Skeletal muscle tissue (tissue), 3 donors: ENCODE measurements at regions not wholly inside any gene's neighbourhood (a gene's known extent, or its start where the extent isn't known, plus 50 kb on each side); places are given as distances from the start of the nearest gene placed in this dataset.

Experiments used
- H3K27ac ChIP-seq: one replicate; pipeline ENCODE4 v1.7.0; 2013; ENCODE audit warnings: mild to moderate bottlenecking, low read depth, low read length, inconsistent platforms
- H3K27me3 ChIP-seq, 3 donors: one replicate each; pipeline ENCODE4 v1.7.0; 2013; ENCODE audit warnings: low read length in 3 of 3; ENCODE audit not compliant: control insufficient read depth in 3 of 3, insufficient read depth in 3 of 3
- H3K36me3 ChIP-seq, 3 donors: one replicate each; pipeline ENCODE4 v1.7.0; 2013; ENCODE audit warnings: low read length in 3 of 3; ENCODE audit not compliant: control insufficient read depth in 3 of 3, insufficient read depth in 3 of 3
- H3K4me1 ChIP-seq, 3 donors: one replicate each; pipeline ENCODE4 v1.7.0; 2013; ENCODE audit warnings: low read length in 3 of 3, mild to moderate bottlenecking in 3 of 3; ENCODE audit not compliant: control insufficient read depth in 3 of 3, insufficient read depth in 3 of 3
- H3K4me3 ChIP-seq, 3 donors: one replicate each; pipeline ENCODE4 v1.7.0; 2013; ENCODE audit warnings: low read length in 3 of 3
- H3K9ac ChIP-seq, 3 donors: one replicate each; pipeline ENCODE4 v1.7.0; 2013; ENCODE audit warnings: low read length in 3 of 3, mild to moderate bottlenecking in 3 of 3, moderate library complexity in 2 of 3, low read depth in 1 of 3
- H3K9me3 ChIP-seq, 3 donors: one replicate each; pipeline ENCODE4 v1.7.0; 2013; ENCODE audit warnings: low read length in 3 of 3; ENCODE audit not compliant: control insufficient read depth in 3 of 3
- donor health status: Osteomylitis.

DNA sequence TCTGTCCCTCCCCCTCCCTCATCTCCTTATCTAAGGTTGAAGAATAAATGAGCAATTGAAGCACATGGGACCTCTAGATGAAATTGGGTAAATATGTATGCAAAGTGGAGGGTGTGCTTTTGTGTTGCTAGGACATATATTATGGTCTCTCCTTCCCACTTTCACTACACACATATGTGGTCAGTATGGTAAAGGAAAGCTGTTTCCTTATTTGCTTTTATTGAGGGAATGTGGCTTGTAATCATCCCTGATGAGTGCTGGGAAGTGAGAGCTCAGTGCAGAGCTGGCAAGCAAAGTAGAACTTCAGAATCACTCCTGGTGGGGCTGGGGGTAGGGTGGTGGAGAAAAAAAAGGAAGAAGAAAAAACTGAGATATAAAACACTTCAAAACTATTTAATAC, 189.9 kb upstream of the ATP5MC3 start:
- Histone ChIP-seq H3K9me3 (no peaks in the 10 kb centered on the region), H3K27me3 (peaks cover 2 to 11% (median 10%) of the 10 kb centered on the region in 3 donors), H3K4me3 (no peak overlapping the region), H3K9ac (no peak overlapping the region), H3K27ac (no peak overlapping the region), H3K36me3 (no peaks in the 10 kb centered on the region), H3K4me1 (no peaks in the 10 kb centered on the region)

DNA sequence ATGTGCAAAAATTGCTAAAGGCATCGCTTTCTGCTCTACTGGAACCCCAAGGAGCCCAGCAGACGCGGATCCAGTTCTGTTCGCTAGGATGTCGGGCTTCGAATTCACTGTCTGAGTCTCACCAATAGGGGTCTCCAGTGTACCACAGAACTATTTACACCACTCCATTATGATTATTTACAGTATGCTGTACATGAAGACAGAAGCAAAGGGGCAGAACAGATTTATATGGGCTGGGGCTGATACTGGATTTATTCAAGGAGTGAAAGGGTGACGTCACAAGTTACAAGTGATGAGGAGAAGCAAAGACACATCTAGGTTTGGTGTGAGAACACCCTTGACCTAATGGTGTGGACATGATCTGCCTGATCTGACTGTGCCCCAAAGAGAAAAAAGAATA, 185.3 kb upstream of the ATP5MC3 start:
- no peak overlapping the region for H3K4me3 ChIP-seq
- no peak overlapping the region for H3K27ac ChIP-seq
- no peak overlapping the region for H3K9ac ChIP-seq
- no peaks in the 10 kb centered on the region for H3K9me3 ChIP-seq
- H3K27me3 ChIP-seq, result peaks cover 10 to 16% (median 11%) of the 10 kb centered on the region in 3 donors
- no peaks in the 10 kb centered on the region for H3K36me3 ChIP-seq
- H3K4me1 ChIP-seq, result no peaks in the 10 kb centered on the region

- H3K36me3 ChIP-seq, result no peaks in the 10 kb centered on the region
- no peak overlapping the region for H3K4me3 ChIP-seq
- H3K27me3 ChIP-seq, result peaks cover 10 to 11% (median 11%) of the 10 kb centered on the region in 3 donors
- no peak overlapping the region for H3K27ac ChIP-seq
- no peaks in the 10 kb centered on the region for H3K9me3 ChIP-seq
- H3K9ac ChIP-seq, result no peak overlapping the region
- H3K4me1 ChIP-seq, result no peaks in the 10 kb centered on the region
Measured at GRCh38 chr2:175363699-175364098, 182.2 kb upstream of the ATP5MC3 start.

- no peak overlapping the region for H3K9ac ChIP-seq
- H3K9me3 ChIP-seq, result no peaks in the 10 kb centered on the region
- no peak overlapping the region for H3K4me3 ChIP-seq
- H3K27ac ChIP-seq, result no peak overlapping the region
- no peaks in the 10 kb centered on the region for H3K36me3 ChIP-seq
- H3K4me1 ChIP-seq, result no peaks in the 10 kb centered on the region
- H3K27me3 ChIP-seq, result peaks cover 5 to 11% (median 10%) of the 10 kb centered on the region in 3 donors
Measured at GRCh38 chr2:175362331-175362730, 180.8 kb upstream of the ATP5MC3 start.

GRCh38 chr2:175359710-175360109, 178.2 kb upstream of the ATP5MC3 start:
- Histone ChIP-seq H3K27me3 (peaks cover 4 to 7% (median 6%) of the 10 kb centered on the region in 3 donors), H3K27ac (no peak overlapping the region), H3K9me3 (no peaks in the 10 kb centered on the region), H3K4me3 (no peak overlapping the region), H3K4me1 (no peaks in the 10 kb centered on the region), H3K9ac (no peak overlapping the region), H3K36me3 (no peaks in the 10 kb centered on the region)

- Histone ChIP-seq H3K36me3 (no peaks in the 10 kb centered on the region), H3K4me1 (no peaks in the 10 kb centered on the region), H3K4me3 (no peak overlapping the region), H3K9ac (no peak overlapping the region), H3K27me3 (peaks cover 0 to 6% (median 0%) of the 10 kb centered on the region in 3 donors), H3K27ac (no peak overlapping the region), H3K9me3 (no peaks in the 10 kb centered on the region)
Measured at GRCh38 chr2:175356901-175357300, 175.4 kb upstream of the ATP5MC3 start.

DNA sequence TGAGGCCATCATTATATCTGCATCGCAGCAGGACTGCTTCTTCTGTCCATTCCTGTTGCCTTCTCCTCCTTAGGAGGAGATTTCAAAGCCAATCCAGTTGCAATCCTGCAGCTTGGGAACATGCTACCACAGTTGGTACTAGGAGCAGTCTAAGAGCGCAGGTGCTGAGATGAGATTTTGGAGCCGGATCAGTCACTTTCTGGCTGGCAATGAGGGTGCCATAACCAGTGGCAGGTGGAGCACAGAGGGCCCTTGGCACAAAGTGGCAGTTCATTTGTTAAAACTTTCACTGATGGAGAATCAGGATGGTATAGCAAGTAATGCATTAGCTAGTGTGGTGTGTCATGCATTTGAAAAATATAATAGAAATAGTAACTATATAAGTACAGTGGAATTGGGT, 173.7 kb upstream of the ATP5MC3 start:
- Histone ChIP-seq H3K9ac (no peak overlapping the region), H3K4me1 (no peaks in the 10 kb centered on the region), H3K27ac (no peak overlapping the region), H3K9me3 (no peaks in the 10 kb centered on the region), H3K27me3 (peaks cover 0 to 6% (median 0%) of the 10 kb centered on the region in 3 donors), H3K36me3 (no peaks in the 10 kb centered on the region), H3K4me3 (no peak overlapping the region)

DNA sequence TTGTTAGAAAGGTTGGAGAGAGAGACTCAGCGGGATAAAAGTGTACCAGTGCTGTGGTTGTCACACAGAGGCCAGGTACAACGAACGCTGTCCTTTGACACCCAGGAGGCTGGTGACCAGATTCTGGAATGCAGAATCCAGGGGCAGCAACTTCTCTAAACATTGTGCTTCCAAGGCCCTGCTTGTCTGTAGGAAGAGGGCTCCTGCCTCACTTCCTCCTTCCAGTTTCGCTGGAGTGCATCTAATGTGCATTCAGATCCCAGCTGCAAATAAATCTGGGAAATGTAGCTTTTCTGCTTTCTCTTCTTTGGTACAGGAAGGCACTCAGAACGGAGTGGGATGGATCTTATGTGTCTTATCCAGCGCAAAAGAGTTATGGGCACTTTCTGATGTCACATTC, 171.8 kb upstream of the ATP5MC3 start:
- H3K27me3 ChIP-seq, result peaks cover 0 to 6% (median 0%) of the 10 kb centered on the region in 3 donors
- H3K4me1 ChIP-seq, result no peaks in the 10 kb centered on the region
- no peak overlapping the region for H3K9ac ChIP-seq
- no peaks in the 10 kb centered on the region for H3K36me3 ChIP-seq
- no peaks in the 10 kb centered on the region for H3K9me3 ChIP-seq
- H3K27ac ChIP-seq, result no peak overlapping the region
- H3K4me3 ChIP-seq, result no peak overlapping the region

GRCh38 chr2:175351512-175351911, 170.0 kb upstream of the ATP5MC3 start:
- Histone ChIP-seq H3K27ac (no peak overlapping the region), H3K27me3 (peaks cover 0 to 2% (median 0%) of the 10 kb centered on the region in 3 donors), H3K36me3 (no peaks in the 10 kb centered on the region), H3K4me1 (no peaks in the 10 kb centered on the region), H3K4me3 (no peak overlapping the region), H3K9ac (no peak overlapping the region), H3K9me3 (no peaks in the 10 kb centered on the region)

- H3K4me3 ChIP-seq, result no peak overlapping the region
- H3K4me1 ChIP-seq, result no peaks in the 10 kb centered on the region
- no peak overlapping the region for H3K9ac ChIP-seq
Measured at GRCh38 chr2:175350105-175350504, 168.6 kb upstream of the ATP5MC3 start.

GRCh38 chr2:175342085-175342484, 160.6 kb upstream of the ATP5MC3 start:
- H3K9me3 ChIP-seq, result peaks cover 2 to 8% (median 5%) of the 10 kb centered on the region in 3 donors

More at GRCh38 chr2:175350105-175350504, 168.6 kb upstream of the ATP5MC3 start:
- H3K27me3 ChIP-seq, result peaks cover 0 to 2% (median 0%) of the 10 kb centered on the region in 3 donors
- no peaks in the 10 kb centered on the region for H3K36me3 ChIP-seq
- H3K9me3 ChIP-seq, result no peaks in the 10 kb centered on the region
- no peak overlapping the region for H3K27ac ChIP-seq

More at GRCh38 chr2:175342085-175342484, 160.6 kb upstream of the ATP5MC3 start:
- Histone ChIP-seq H3K27ac (no peak overlapping the region), H3K4me3 (no peak overlapping the region), H3K4me1 (no peaks in the 10 kb centered on the region), H3K27me3 (no peaks in the 10 kb centered on the region), H3K36me3 (no peaks in the 10 kb centered on the region), H3K9ac (no peak overlapping the region)
